Transverse colon (tissue), 4 donors: ENCODE measurements at regions not wholly inside any gene's neighbourhood (a gene's known extent, or its start where the extent isn't known, plus 50 kb on each side); places are given as distances from the start of the nearest gene placed in this dataset.

Experiments
- EP300 ChIP-seq: sonication (generic); formaldehyde crosslinking; IDR thresholded peaks from one replicate; pipeline ENCODE4 v1.6.1; 2017; ENCODE audit warnings: antibody characterized with exemption, low read depth
- POLR2A ChIP-seq: fragments of 450-650 bp; IDR thresholded peaks from one replicate; pipeline ENCODE4 v1.6.1; 2016; ENCODE audit warnings: antibody characterized with exemption, mild to moderate bottlenecking, moderate library complexity
- POLR2AphosphoS5 ChIP-seq, 3 donors: sonication (generic); formaldehyde crosslinking; IDR thresholded peaks; one replicate each; pipeline ENCODE4 v1.6.1; 2016; ENCODE audit warnings: antibody characterized with exemption in 3 of 3
- TF ChIP-seq, protein P1 (sequence below), 5 experiments: fragments of 200-600 bp in 3 of 5; fragments of 450-650 bp in 2 of 5; sonication (generic) in 3 of 5; IDR thresholded peaks; 1 replicate in 2 of 5; 2 replicates in 3 of 5; pipeline ENCODE4 v1.5.1; 2016 to 2017; ENCODE audit warnings: antibody characterized with exemption in 5 of 5, inconsistent platforms in 3 of 5, mild to moderate bottlenecking in 2 of 5, moderate library complexity in 1 of 5

DNA sequence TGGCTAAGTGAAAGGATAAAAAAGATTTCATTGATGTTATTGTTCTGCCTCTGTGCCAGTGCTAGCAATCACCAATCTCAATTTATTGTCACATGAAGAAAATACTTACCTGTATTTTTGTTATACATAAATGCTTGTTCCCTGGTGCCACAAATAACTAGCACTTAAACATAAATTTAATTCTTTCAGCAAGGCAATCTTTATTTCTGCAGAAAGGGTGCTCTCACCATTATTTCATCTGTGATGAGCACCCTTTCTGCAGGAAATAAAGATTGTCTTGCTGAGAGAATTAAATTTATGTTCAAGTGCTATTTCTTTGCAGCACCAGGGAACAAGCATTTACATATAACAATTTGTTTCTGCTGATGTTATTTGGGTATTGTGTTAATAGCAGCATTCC, 87.2 kb downstream of the DIRAS3 start:
- TF ChIP-seq, protein P1, sequence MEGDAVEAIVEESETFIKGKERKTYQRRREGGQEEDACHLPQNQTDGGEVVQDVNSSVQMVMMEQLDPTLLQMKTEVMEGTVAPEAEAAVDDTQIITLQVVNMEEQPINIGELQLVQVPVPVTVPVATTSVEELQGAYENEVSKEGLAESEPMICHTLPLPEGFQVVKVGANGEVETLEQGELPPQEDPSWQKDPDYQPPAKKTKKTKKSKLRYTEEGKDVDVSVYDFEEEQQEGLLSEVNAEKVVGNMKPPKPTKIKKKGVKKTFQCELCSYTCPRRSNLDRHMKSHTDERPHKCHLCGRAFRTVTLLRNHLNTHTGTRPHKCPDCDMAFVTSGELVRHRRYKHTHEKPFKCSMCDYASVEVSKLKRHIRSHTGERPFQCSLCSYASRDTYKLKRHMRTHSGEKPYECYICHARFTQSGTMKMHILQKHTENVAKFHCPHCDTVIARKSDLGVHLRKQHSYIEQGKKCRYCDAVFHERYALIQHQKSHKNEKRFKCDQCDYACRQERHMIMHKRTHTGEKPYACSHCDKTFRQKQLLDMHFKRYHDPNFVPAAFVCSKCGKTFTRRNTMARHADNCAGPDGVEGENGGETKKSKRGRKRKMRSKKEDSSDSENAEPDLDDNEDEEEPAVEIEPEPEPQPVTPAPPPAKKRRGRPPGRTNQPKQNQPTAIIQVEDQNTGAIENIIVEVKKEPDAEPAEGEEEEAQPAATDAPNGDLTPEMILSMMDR (IDR thresholded peaks at IDR 0.05) = no peak
- TF ChIP-seq POLR2AphosphoS5 (IDR thresholded peaks at IDR 0.05) (no peak), EP300 (no peak), POLR2A (no peak)
